Aorta (tissue), 5 donors: ENCODE measurements at regions not wholly inside any gene's neighbourhood (a gene's known extent, or its start where the extent isn't known, plus 50 kb on each side); places are given as distances from the start of the nearest gene placed in this dataset.
"Not testable (repeated sequence)": the region's sequence is repeated elsewhere in the genome, so short reads cannot be mapped to it uniquely, and the experiment has no call there.

Source experiments
- ATAC-seq: fragments of 200-7000 bp; cut with Tn5 transposase; one replicate; pipeline ENCODE4 v1.9.1; 2022; ENCODE audit warnings: moderate library complexity; ENCODE audit not compliant: low FRiP score
- DNase-seq, 2 donors: peaks; one replicate each; pipeline ENCODE4 v3.0.0-alpha.2; 2020
- H3K27ac ChIP-seq, 2 donors: one replicate each; pipeline ENCODE4 v1.5.1; 2013; ENCODE audit warnings: low read length in 2 of 2, mild to moderate bottlenecking in 2 of 2, moderate library complexity in 2 of 2, control low read depth in 1 of 2, inconsistent platforms in 1 of 2, low read depth in 1 of 2
- H3K27me3 ChIP-seq, 2 donors: one replicate each; pipeline ENCODE4 v1.6.1; 2013; ENCODE audit warnings: control low read depth in 1 of 2, low read length in 1 of 2, mild to moderate bottlenecking in 1 of 2, moderate library complexity in 1 of 2; ENCODE audit not compliant: insufficient read depth in 2 of 2, control insufficient read depth in 1 of 2
- H3K36me3 ChIP-seq, 2 donors: one replicate each; pipeline ENCODE4 v1.6.1; 2013; ENCODE audit warnings: control low read depth in 1 of 2, low read length in 1 of 2, mild to moderate bottlenecking in 1 of 2; ENCODE audit not compliant: insufficient read depth in 2 of 2, control insufficient read depth in 1 of 2
- H3K4me1 ChIP-seq, 2 donors: one replicate each; pipeline ENCODE4 v1.6.1; 2013; ENCODE audit warnings: low read length in 2 of 2, control low read depth in 1 of 2, mild to moderate bottlenecking in 1 of 2, moderate library complexity in 1 of 2; ENCODE audit not compliant: insufficient read depth in 2 of 2, control insufficient read depth in 1 of 2
- H3K4me3 ChIP-seq, 2 donors: one replicate each; pipeline ENCODE4 v1.5.1; 2013; ENCODE audit warnings: low read length in 2 of 2, control low read depth in 1 of 2, mild to moderate bottlenecking in 1 of 2
- H3K9me3 ChIP-seq: one replicate; pipeline ENCODE4 v1.6.1; 2013; ENCODE audit warnings: mild to moderate bottlenecking, low read length; ENCODE audit not compliant: control insufficient read depth
- WGBS, 2 donors: extraction: QIAGEN DNeasy Blood & Tissue Kit; methylation state at CpG; one replicate each; pipeline ENCODE4 v1.1.7; 2013; 5-methylcytosine and 5-hydroxymethylcytosine counted together
- intact Hi-C, 2 donors: fragments of 100-400 bp; cut with DNase I; formaldehyde crosslinking; loops; one replicate each; pipeline versions ENCODE4 v1.14.2 to v1.15.0; 2022
- donor health status: healthy with polysubstance abuse.
- donor health status: Bipolar disorder and iron deficiency.
- donor health status: DM: no; HTN: no; CAD: no.
- donor health status: DM: no; HTN: no; CAD: no.
- donor health status: DM: yes; HTN: yes; CAD: no.

- H3K36me3 ChIP-seq, H3K27ac ChIP-seq, H3K9me3 ChIP-seq, H3K4me3 ChIP-seq, intact Hi-C loops, DNase-seq, H3K4me1 ChIP-seq, ATAC-seq, H3K27me3 ChIP-seq: not testable (repeated sequence)
- 93 to 96% methylated on average over 2 of the region's 2 CpGs for WGBS, 2 donors
These were observed 433.3 kb downstream of the TFEC start for GRCh38 chr7:115597220-115597619.

- H3K27me3 ChIP-seq = no peaks in the 10 kb centered on the region
- ATAC-seq = no peak
- no peak overlapping the region for H3K27ac ChIP-seq
- DNase-seq = no peak
- no peaks in the 10 kb centered on the region for H3K4me1 ChIP-seq
- intact Hi-C loops = no loop called here
- H3K4me3 ChIP-seq = no peak overlapping the region
- H3K9me3 ChIP-seq = no peaks in the 10 kb centered on the region
- 57 to 63% methylated on average over 2 of the region's 2 CpGs for WGBS, 2 donors
- H3K36me3 ChIP-seq = no peaks in the 10 kb centered on the region
These were observed 437.5 kb downstream of the TFEC start for GRCh38 chr7:115593111-115593510.

GRCh38 chr7:115585015-115585718 lies 445.4 kb downstream of the TFEC start:
- 97% methylated on average over 5 of the region's 5 CpGs for WGBS, 2 donors
- DNase-seq = no peak
- no peaks in the 10 kb centered on the region for H3K36me3 ChIP-seq
- no peak overlapping the region for H3K27ac ChIP-seq
- H3K4me3 ChIP-seq = no peak overlapping the region
- ATAC-seq = no peak
- H3K27me3 ChIP-seq = no peaks in the 10 kb centered on the region
- intact Hi-C loops = no loop called here
- H3K9me3 ChIP-seq = no peaks in the 10 kb centered on the region
- H3K4me1 ChIP-seq = no peaks in the 10 kb centered on the region

GRCh38 chr7:115582956-115583355 lies 447.6 kb downstream of the TFEC start:
- ATAC-seq = no peak
- no peaks in the 10 kb centered on the region for H3K36me3 ChIP-seq
- intact Hi-C loops = no loop called here

GRCh38 chr7:115578576-115578975 lies 452.0 kb downstream of the TFEC start:
- H3K27me3 ChIP-seq = no peaks in the 10 kb centered on the region
- H3K9me3 ChIP-seq = no peaks in the 10 kb centered on the region
- ATAC-seq (no peak), DNase-seq (no peak)
- H3K27ac ChIP-seq = no peak overlapping the region
- 71 to 74% methylated on average over 2 of the region's 2 CpGs for WGBS, 2 donors
- no peaks in the 10 kb centered on the region for H3K36me3 ChIP-seq
- no peak overlapping the region for H3K4me3 ChIP-seq
- intact Hi-C loops = no loop called here
- no peaks in the 10 kb centered on the region for H3K4me1 ChIP-seq

More at GRCh38 chr7:115582956-115583355, 447.6 kb downstream of the TFEC start:
- DNase-seq = no peak
- no peak overlapping the region for H3K4me3 ChIP-seq
- WGBS, 2 donors = 21 to 27% methylated on average over 1 of the region's 1 CpG
- no peaks in the 10 kb centered on the region for H3K4me1 ChIP-seq
- H3K9me3 ChIP-seq = no peaks in the 10 kb centered on the region
- no peak overlapping the region for H3K27ac ChIP-seq
- H3K27me3 ChIP-seq = no peaks in the 10 kb centered on the region

- Histone ChIP-seq H3K4me3 (no peak overlapping the region), H3K27me3 (no peaks in the 10 kb centered on the region), H3K4me1 (no peaks in the 10 kb centered on the region), H3K27ac (no peak overlapping the region), H3K36me3 (no peaks in the 10 kb centered on the region), H3K9me3 (no peaks in the 10 kb centered on the region)
- ATAC-seq (no peak), DNase-seq (no peak)
- 78% methylated on average over 6 of the region's 6 CpGs for WGBS, 2 donors
- intact Hi-C loops = no loop called here
These were observed 455.8 kb downstream of the TFEC start for GRCh38 chr7:115574681-115575291.

GRCh38 chr7:115572111-115572510 lies 458.5 kb downstream of the TFEC start:
- no peak overlapping the region for H3K27ac ChIP-seq
- H3K4me1 ChIP-seq = no peaks in the 10 kb centered on the region
- no peaks in the 10 kb centered on the region for H3K36me3 ChIP-seq
- DNase-seq (no peak), ATAC-seq (no peak)
- intact Hi-C loops = no loop called here
- H3K27me3 ChIP-seq = no peaks in the 10 kb centered on the region
- H3K9me3 ChIP-seq = no peaks in the 10 kb centered on the region
- 14 to 30% methylated on average over 1 of the region's 1 CpG for WGBS, 2 donors
- no peak overlapping the region for H3K4me3 ChIP-seq

- intact Hi-C loops = no loop called here
- H3K9me3 ChIP-seq = no peaks in the 10 kb centered on the region
- no peaks in the 10 kb centered on the region for H3K4me1 ChIP-seq
- H3K27me3 ChIP-seq = no peaks in the 10 kb centered on the region
- DNase-seq = no peak
- H3K27ac ChIP-seq = no peak overlapping the region
- no peaks in the 10 kb centered on the region for H3K36me3 ChIP-seq
- no peak overlapping the region for H3K4me3 ChIP-seq
- no peak for ATAC-seq
- WGBS, 2 donors = 65 to 72% methylated on average over 9 of the region's 9 CpGs
These were observed 469.0 kb downstream of the TFEC start for GRCh38 chr7:115561335-115562110.
